ENCODE measurements at regions not wholly inside any gene's neighbourhood (a gene's known extent, or its start where the extent isn't known, plus 50 kb on each side); places are given as distances from the start of the nearest gene placed in this dataset.

GRCh38 chr7:13055732-13056368 is 368.4 kb downstream of the ARL4A start:
- Histone ChIP-seq H4K20me1 (no peaks in the 10 kb centered on the region), H3K27me3 (no peaks in the 10 kb centered on the region), H3K27ac (no peak overlapping the region), H3K4me1 (peaks cover 19% of the 10 kb centered on the region), H3K4me3 (no peak overlapping the region), H3K4me2 (0 out of 2 replicates have a peak overlapping the region, but pooled peaks have one; percentile 3), H3K36me3 (no peaks in the 10 kb centered on the region), H3K9me3 (peaks cover 6% of the 10 kb centered on the region; the same call in 1 of the 2 replicates), H3K9ac (no peak overlapping the region)
- TF ChIP-seq Cebpa-rat (IDR thresholded peaks at IDR 0.05) = no peak

GRCh38 chr7:13057462-13058200 is 370.2 kb downstream of the ARL4A start:
- Histone ChIP-seq H4K20me1 (no peaks in the 10 kb centered on the region), H3K9ac (no peak overlapping the region), H3K36me3 (no peaks in the 10 kb centered on the region), H3K4me2 (peak overlapping the region; percentile 64), H3K27ac (peak overlapping the region; percentile 72), H3K9me3 (peaks cover 6% of the 10 kb centered on the region; the same call in 1 of the 2 replicates), H3K27me3 (no peaks in the 10 kb centered on the region), H3K4me3 (peak overlapping the region; percentile 36; the same call in 1 of the 2 replicates), H3K4me1 (peaks cover 19% of the 10 kb centered on the region)
- TF ChIP-seq Cebpa-rat (IDR thresholded peaks at IDR 0.05) = no peak

GRCh38 chr7:13060173-13060572 is 372.7 kb downstream of the ARL4A start:
- Histone ChIP-seq H4K20me1 (no peaks in the 10 kb centered on the region), H3K9ac (no peak overlapping the region), H3K4me1 (peaks cover 19% of the 10 kb centered on the region), H3K27ac (no peak overlapping the region), H3K27me3 (no peaks in the 10 kb centered on the region), H3K4me3 (no peak overlapping the region), H3K9me3 (peaks cover 6% of the 10 kb centered on the region; the same call in 1 of the 2 replicates), H3K36me3 (no peaks in the 10 kb centered on the region), H3K4me2 (no peak overlapping the region)
- no peak for TF ChIP-seq Cebpa-rat (IDR thresholded peaks at IDR 0.05)

- no peaks in the 10 kb centered on the region for H3K27me3 ChIP-seq
- H3K27ac ChIP-seq = no peak overlapping the region
- peaks cover 15% of the 10 kb centered on the region for H3K4me1 ChIP-seq
- H3K9ac ChIP-seq = no peak overlapping the region
- H3K4me3 ChIP-seq = no peak overlapping the region
- no peaks in the 10 kb centered on the region for H4K20me1 ChIP-seq
- TF ChIP-seq Cebpa-rat (IDR thresholded peaks at IDR 0.05) = no peak
- H3K9me3 ChIP-seq = peaks cover 6% of the 10 kb centered on the region; the same call in 1 of the 2 replicates
- no peak overlapping the region for H3K4me2 ChIP-seq
- H3K36me3 ChIP-seq = no peaks in the 10 kb centered on the region
Measured at GRCh38 chr7:13061115-13061514, 373.7 kb downstream of the ARL4A start.

- no peak overlapping the region for H3K4me2 ChIP-seq
Measured at GRCh38 chr7:13062631-13063030, 375.2 kb downstream of the ARL4A start.

GRCh38 chr7:13067036-13067435 is 379.6 kb downstream of the ARL4A start:
- H3K9ac ChIP-seq = no peak overlapping the region
- TF ChIP-seq Cebpa-rat (IDR thresholded peaks at IDR 0.05) = no peak
- H3K9me3 ChIP-seq = no peaks in the 10 kb centered on the region
- H3K4me2 ChIP-seq = no peak overlapping the region
- H4K20me1 ChIP-seq = no peaks in the 10 kb centered on the region
- no peak overlapping the region for H3K4me3 ChIP-seq
- no peaks in the 10 kb centered on the region for H3K4me1 ChIP-seq
- no peaks in the 10 kb centered on the region for H3K27me3 ChIP-seq
- no peak overlapping the region for H3K27ac ChIP-seq
- H3K36me3 ChIP-seq = no peaks in the 10 kb centered on the region

More at GRCh38 chr7:13062631-13063030, 375.2 kb downstream of the ARL4A start:
- Histone ChIP-seq H3K4me1 (peaks cover 5% of the 10 kb centered on the region), H3K27me3 (no peaks in the 10 kb centered on the region), H3K36me3 (no peaks in the 10 kb centered on the region), H3K9me3 (peaks cover 6% of the 10 kb centered on the region; the same call in 1 of the 2 replicates), H3K27ac (no peak overlapping the region), H3K4me3 (no peak overlapping the region), H4K20me1 (no peaks in the 10 kb centered on the region), H3K9ac (no peak overlapping the region)
- TF ChIP-seq Cebpa-rat (IDR thresholded peaks at IDR 0.05) = no peak

- H3K4me1 ChIP-seq = no peaks in the 10 kb centered on the region
- no peaks in the 10 kb centered on the region for H4K20me1 ChIP-seq
- H3K27ac ChIP-seq = no peak overlapping the region
- no peak for TF ChIP-seq Cebpa-rat (IDR thresholded peaks at IDR 0.05)
- H3K9me3 ChIP-seq = no peaks in the 10 kb centered on the region
- H3K27me3 ChIP-seq = no peaks in the 10 kb centered on the region
- no peak overlapping the region for H3K9ac ChIP-seq
- H3K4me2 ChIP-seq = no peak overlapping the region
- H3K36me3 ChIP-seq = no peaks in the 10 kb centered on the region
- H3K4me3 ChIP-seq = no peak overlapping the region
Measured at GRCh38 chr7:13068032-13068431, 380.6 kb downstream of the ARL4A start.

GRCh38 chr7:13069841-13070240 is 382.4 kb downstream of the ARL4A start:
- Histone ChIP-seq H4K20me1 (no peaks in the 10 kb centered on the region), H3K4me1 (no peaks in the 10 kb centered on the region), H3K9me3 (no peaks in the 10 kb centered on the region), H3K27ac (no peak overlapping the region), H3K4me3 (no peak overlapping the region), H3K27me3 (no peaks in the 10 kb centered on the region), H3K36me3 (no peaks in the 10 kb centered on the region), H3K9ac (no peak overlapping the region), H3K4me2 (no peak overlapping the region)
- no peak for TF ChIP-seq Cebpa-rat (IDR thresholded peaks at IDR 0.05)

GRCh38 chr7:13072014-13072413 is 384.6 kb downstream of the ARL4A start:
- Histone ChIP-seq H3K9ac (no peak overlapping the region), H3K27me3 (no peaks in the 10 kb centered on the region), H3K4me1 (no peaks in the 10 kb centered on the region), H3K4me3 (no peak overlapping the region), H3K27ac (no peak overlapping the region), H3K4me2 (no peak overlapping the region), H3K36me3 (no peaks in the 10 kb centered on the region), H3K9me3 (no peaks in the 10 kb centered on the region), H4K20me1 (no peaks in the 10 kb centered on the region)
- TF ChIP-seq Cebpa-rat (IDR thresholded peaks at IDR 0.05) = no peak

GRCh38 chr7:13077466-13077865 is 390.0 kb downstream of the ARL4A start:
- no peaks in the 10 kb centered on the region for H3K36me3 ChIP-seq
- TF ChIP-seq Cebpa-rat (IDR thresholded peaks at IDR 0.05) = no peak
- no peaks in the 10 kb centered on the region for H3K9me3 ChIP-seq
- no peaks in the 10 kb centered on the region for H4K20me1 ChIP-seq
- no peak overlapping the region for H3K9ac ChIP-seq
- no peaks in the 10 kb centered on the region for H3K4me1 ChIP-seq
- H3K4me3 ChIP-seq = no peak overlapping the region
- no peaks in the 10 kb centered on the region for H3K27me3 ChIP-seq
- no peak overlapping the region for H3K27ac ChIP-seq
- no peak overlapping the region for H3K4me2 ChIP-seq

All from BLaER1 (cell line).